ENCODE measurements at regions not wholly inside any gene's neighbourhood (a gene's known extent, or its start where the extent isn't known, plus 50 kb on each side); places are given as distances from the start of the nearest gene placed in this dataset.

GRCh38 chr6:96299525-96299924 is 222.1 kb upstream of the UFL1 start:
- Histone ChIP-seq H3K27ac (ENCODE audit: low read length in 2 of 2) (no peak overlapping the region), H3K79me2 (ENCODE audit: control insufficient read depth, insufficient read depth, low read length) (no peaks in the 10 kb centered on the region), H3K9ac (ENCODE audit: low read length) (no peak overlapping the region), H3K4me1 (ENCODE audit: control insufficient read depth in 2 of 2, insufficient read depth in 2 of 2, low read length in 2 of 2) (no peaks in the 10 kb centered on the region), H3K36me3 (replicated peaks in 1 of 2; ENCODE audit: control extremely low read depth in 1 of 2, control insufficient read depth in 1 of 2, extremely low read depth in 1 of 2, insufficient read depth in 2 of 2, low read length in 1 of 2) (no peaks in the 10 kb centered on the region), H4K20me1 (ENCODE audit: control insufficient read depth, insufficient read depth, low read length, poor library complexity, severe bottlenecking) (no peaks in the 10 kb centered on the region), H2AFZ (ENCODE audit: insufficient read depth, low read depth, low read length, poor library complexity, severe bottlenecking) (no peak overlapping the region), H3K4me3 (ENCODE audit: control extremely low read depth in 1 of 5, extremely low read depth in 1 of 5, insufficient read depth in 1 of 5, low read depth in 2 of 5, low read length in 4 of 5) (no peak overlapping the region), H3K4me2 (replicated peaks; ENCODE audit: low read depth, low read length, poor library complexity, severe bottlenecking) (no peak overlapping the region), H3K9me3 (ENCODE audit: control extremely low read depth in 1 of 3, control insufficient read depth in 2 of 3, insufficient read depth in 1 of 3, low read length in 2 of 3) (no peaks in the 10 kb centered on the region), H3K27me3 (replicated peaks in 1 of 4; ENCODE audit: control extremely low read depth in 1 of 4, control insufficient read depth in 3 of 4, insufficient read depth in 4 of 4, low read length in 3 of 4) (no peaks in the 10 kb centered on the region)
- H3K4me1 Mint-ChIP-seq, result no peaks in the 10 kb centered on the region
- intact Hi-C loops (cut with micrococcal nuclease), result no loop called here
- WGBS (ENCODE audit: insufficient coverage), result no CpG with 5 or more reads among the region's 1 CpG
- ATAC-seq (ENCODE audit: low read depth) (no peak), DNase-seq (no peak)
- peaks cover 5% of the 10 kb centered on the region for H3K9me3 Mint-ChIP-seq (ENCODE audit: insufficient read depth)
- no peak overlapping the region for H3K27ac Mint-ChIP-seq
- CTCF ChIA-PET, result no interaction called here
- POLR2A ChIA-PET, result no interaction called here
- H3K4me3 Mint-ChIP-seq, result no peak overlapping the region
- no peaks in the 10 kb centered on the region for H3K27me3 Mint-ChIP-seq
- TF ChIP-seq CTCF (IDR thresholded peaks at IDR 0.05) (no peak), EZH2 (IDR thresholded peaks at IDR 0.05; ENCODE audit: borderline replicate concordance, insufficient read depth, low read depth, low read length, poor library complexity, severe bottlenecking) (no peak)

GRCh38 chr6:96301023-96301422 is 220.6 kb upstream of the UFL1 start:
- ChIA-PET CTCF (no interaction called here), POLR2A (no interaction called here)
- no peak overlapping the region for H3K27ac ChIP-seq (ENCODE audit: low read length in 2 of 2)
- H3K9ac ChIP-seq (ENCODE audit: low read length), result no peak overlapping the region
- Mint-ChIP-seq H3K27me3 (no peaks in the 10 kb centered on the region), H3K4me3 (no peak overlapping the region), H3K27ac (no peak overlapping the region), H3K9me3 (ENCODE audit: insufficient read depth) (peaks cover 5% of the 10 kb centered on the region), H3K4me1 (no peaks in the 10 kb centered on the region)
- H2AFZ ChIP-seq (ENCODE audit: insufficient read depth, low read depth, low read length, poor library complexity, severe bottlenecking), result no peak overlapping the region
- no peaks in the 10 kb centered on the region for H3K27me3 ChIP-seq (replicated peaks in 1 of 4; ENCODE audit: control extremely low read depth in 1 of 4, control insufficient read depth in 3 of 4, insufficient read depth in 4 of 4, low read length in 3 of 4)
- DNase-seq (no peak), ATAC-seq (ENCODE audit: low read depth) (no peak)
- no peaks in the 10 kb centered on the region for H3K4me1 ChIP-seq (ENCODE audit: control insufficient read depth in 2 of 2, insufficient read depth in 2 of 2, low read length in 2 of 2)
- H3K36me3 ChIP-seq (replicated peaks in 1 of 2; ENCODE audit: control extremely low read depth in 1 of 2, control insufficient read depth in 1 of 2, extremely low read depth in 1 of 2, insufficient read depth in 2 of 2, low read length in 1 of 2), result no peaks in the 10 kb centered on the region
- H4K20me1 ChIP-seq (ENCODE audit: control insufficient read depth, insufficient read depth, low read length, poor library complexity, severe bottlenecking), result no peaks in the 10 kb centered on the region
- intact Hi-C loops (cut with micrococcal nuclease), result no loop called here
- TF ChIP-seq CTCF (IDR thresholded peaks at IDR 0.05), result no peak
- no peak for TF ChIP-seq EZH2 (IDR thresholded peaks at IDR 0.05; ENCODE audit: borderline replicate concordance, insufficient read depth, low read depth, low read length, poor library complexity, severe bottlenecking)
- 43% methylated on average over 3 of the region's 3 CpGs for WGBS (ENCODE audit: insufficient coverage)
- H3K4me3 ChIP-seq (ENCODE audit: control extremely low read depth in 1 of 5, extremely low read depth in 1 of 5, insufficient read depth in 1 of 5, low read depth in 2 of 5, low read length in 4 of 5), result no peak overlapping the region
- H3K4me2 ChIP-seq (replicated peaks; ENCODE audit: low read depth, low read length, poor library complexity, severe bottlenecking), result no peak overlapping the region
- no peaks in the 10 kb centered on the region for H3K79me2 ChIP-seq (ENCODE audit: control insufficient read depth, insufficient read depth, low read length)
- H3K9me3 ChIP-seq (ENCODE audit: control extremely low read depth in 1 of 3, control insufficient read depth in 2 of 3, insufficient read depth in 1 of 3, low read length in 2 of 3), result no peaks in the 10 kb centered on the region
